Right lobe of liver (tissue), 4 donors: ENCODE measurements at regions not wholly inside any gene's neighbourhood (a gene's known extent, or its start where the extent isn't known, plus 50 kb on each side); places are given as distances from the start of the nearest gene placed in this dataset.

Experiments
- CTCF ChIP-seq, 4 donors: fragments of 200-600 bp in 3 of 4; fragments of 450-650 bp in 1 of 4; IDR thresholded peaks; one replicate each; pipeline versions ENCODE4 v1.5.1 to v1.8.0; 2016 to 2022; ENCODE audit warnings: antibody characterized with exemption in 4 of 4, mild to moderate bottlenecking in 2 of 4
- POLR2A ChIP-seq: fragments of 450-650 bp; IDR thresholded peaks from one replicate; pipeline ENCODE4 v1.6.1; 2017; ENCODE audit warnings: antibody characterized with exemption, mild to moderate bottlenecking
- donor health status: DM: no; HTN: no; CAD: no.
- donor health status: DM: no; HTN: no; CAD: no.
- donor health status: DM: no; HTN: yes; CAD: no.

- TF ChIP-seq CTCF (IDR thresholded peaks at IDR 0.05) (no peak), POLR2A (no peak)
Measured at GRCh38 chr10:44281089-44281613, 103.7 kb downstream of the CXCL12 start.
